Fibroblast of the aortic adventitia (primary cell): ENCODE measurements at regions not wholly inside any gene's neighbourhood (a gene's known extent, or its start where the extent isn't known, plus 50 kb on each side); places are given as distances from the start of the nearest gene placed in this dataset.

Source experiments
- DNase-seq: peaks from one replicate; pipeline ENCODE4 v3.0.0-alpha.2; 2010; ENCODE audit warnings: low read depth
- H3K4me3 ChIP-seq: 2 replicates; pipeline ENCODE4 v1.5.1; 2011; ENCODE audit warnings: low read depth, mild to moderate bottlenecking, control low read depth, low read length, moderate library complexity
- CTCF ChIP-seq: IDR thresholded peaks from 2 replicates; pipeline ENCODE4 v1.5.1; 2011; ENCODE audit warnings: mild to moderate bottlenecking, low read length, control low read depth, inconsistent platforms; ENCODE audit not compliant: insufficient read depth

- H3K4me3 ChIP-seq, result no peak overlapping the region
- no peak for DNase-seq
- TF ChIP-seq CTCF, result no peak
These were observed 164.9 kb downstream of the UFM1 start for GRCh38 chr13:38514575-38514974.

GRCh38 chr13:38518328-38518727, 168.5 kb upstream of the FREM2 start:
- no peak for DNase-seq
- no peak for TF ChIP-seq CTCF
- H3K4me3 ChIP-seq, result no peak overlapping the region

- no peak for TF ChIP-seq CTCF
- H3K4me3 ChIP-seq, result no peak overlapping the region
- no peak for DNase-seq
These were observed 167.5 kb upstream of the FREM2 start for GRCh38 chr13:38519229-38519911.

- no peak for DNase-seq
- H3K4me3 ChIP-seq, result no peak overlapping the region
- TF ChIP-seq CTCF, result no peak
These were observed 166.8 kb upstream of the FREM2 start for GRCh38 chr13:38520041-38520440.

- no peak overlapping the region for H3K4me3 ChIP-seq
- no peak for DNase-seq
- TF ChIP-seq CTCF, result no peak
These were observed 159.7 kb upstream of the FREM2 start for GRCh38 chr13:38527140-38527539.

GRCh38 chr13:38528986-38529385, 157.9 kb upstream of the FREM2 start:
- no peak for DNase-seq
- H3K4me3 ChIP-seq, result no peak overlapping the region
- TF ChIP-seq CTCF, result no peak

- H3K4me3 ChIP-seq, result no peak overlapping the region
- peak; percentile 9 for TF ChIP-seq CTCF
- DNase-seq, result peak; percentile 18
These were observed 156.4 kb upstream of the FREM2 start for GRCh38 chr13:38530492-38530891.
